HG03521 (cell line): ENCODE measurements at regions not wholly inside any gene's neighbourhood (a gene's known extent, or its start where the extent isn't known, plus 50 kb on each side); places are given as distances from the start of the nearest gene placed in this dataset.
"Not testable (repeated sequence)": the region's sequence is repeated elsewhere in the genome, so short reads cannot be mapped to it uniquely, and the experiment has no call there.

ENCODE experiments used
- ATAC-seq: cut with Tn5 transposase; IDR thresholded peaks from one replicate; pipeline ENCODE4 v1.9.1; 2021; ENCODE audit warnings: mild to moderate bottlenecking, moderate library complexity; ENCODE audit not compliant: unreplicated experiment

DNA sequence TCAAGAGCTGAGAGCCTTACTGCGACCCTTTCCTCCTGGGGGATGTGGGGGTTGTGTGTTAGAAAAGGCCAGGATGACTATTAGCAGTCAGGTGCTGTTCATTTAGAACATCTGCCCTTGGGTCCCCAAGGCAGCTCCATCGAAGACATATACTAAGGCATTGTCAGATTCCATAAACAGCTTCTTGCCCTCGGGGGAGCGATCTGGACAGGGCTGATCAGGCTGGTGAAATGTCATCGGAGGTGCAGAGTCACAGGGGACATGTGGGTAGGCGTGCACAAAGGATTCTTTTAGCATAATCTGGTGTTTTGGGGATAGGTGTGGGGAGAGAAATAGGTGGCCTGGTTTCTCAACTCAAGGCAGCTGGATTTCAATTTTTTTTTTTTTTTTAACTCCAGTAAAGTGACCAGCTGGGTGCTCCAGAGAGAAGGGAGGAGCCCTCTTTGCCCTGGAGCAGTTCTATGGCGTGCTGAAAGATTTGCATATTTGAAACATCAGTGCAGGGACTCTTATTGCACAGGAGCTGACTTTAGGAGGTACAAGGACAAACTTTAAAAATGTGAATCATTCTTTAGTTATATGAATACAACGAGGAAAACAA lies 160.1 kb downstream of the SUDS3 start:
- ATAC-seq, result no peak

DNA sequence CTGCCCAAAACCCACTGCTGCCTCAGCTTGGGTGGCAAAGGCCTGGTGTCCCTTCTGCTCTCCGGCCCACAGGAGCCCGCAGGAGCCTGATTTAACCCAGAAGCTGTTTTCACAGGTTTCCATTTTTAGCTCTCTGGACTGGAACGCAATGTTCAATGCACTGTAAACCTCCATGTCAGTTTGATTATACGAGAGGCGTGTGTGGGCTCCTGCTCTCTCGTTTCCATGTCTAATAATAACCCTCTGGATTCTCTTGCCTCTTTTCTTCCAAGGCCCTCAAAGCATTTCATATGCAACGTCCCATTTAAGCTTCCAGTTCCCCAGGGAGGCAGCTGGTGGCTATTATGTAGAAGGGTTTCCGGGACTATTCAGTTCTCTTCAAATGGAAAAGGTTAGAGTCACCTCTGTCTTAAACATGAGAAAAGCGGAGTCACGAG lies 161.1 kb downstream of the SUDS3 start:
- ATAC-seq, result no peak

- no peak for ATAC-seq
Measured at GRCh38 chr12:118541071-118541470, 164.7 kb downstream of the SUDS3 start.

DNA sequence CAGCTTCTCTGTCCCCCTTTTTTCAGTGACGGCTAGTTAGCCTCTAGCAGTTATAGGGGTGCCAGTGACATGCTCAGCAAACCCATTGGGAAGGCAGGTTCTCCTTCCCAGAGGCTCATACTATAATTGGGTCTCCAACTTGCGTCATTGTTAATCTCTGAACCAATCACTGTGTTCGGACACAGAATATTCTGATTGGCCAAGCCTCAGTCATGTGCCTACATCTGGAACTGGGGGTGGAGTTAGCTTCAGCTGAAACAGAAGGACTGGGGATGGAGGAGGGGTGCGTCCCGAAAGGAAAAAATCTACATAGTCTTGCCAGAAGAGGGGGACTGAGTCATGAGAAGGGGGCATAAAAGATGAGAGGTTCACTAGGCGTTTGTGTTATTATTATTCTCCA lies 165.6 kb downstream of the SUDS3 start:
- no peak for ATAC-seq

DNA sequence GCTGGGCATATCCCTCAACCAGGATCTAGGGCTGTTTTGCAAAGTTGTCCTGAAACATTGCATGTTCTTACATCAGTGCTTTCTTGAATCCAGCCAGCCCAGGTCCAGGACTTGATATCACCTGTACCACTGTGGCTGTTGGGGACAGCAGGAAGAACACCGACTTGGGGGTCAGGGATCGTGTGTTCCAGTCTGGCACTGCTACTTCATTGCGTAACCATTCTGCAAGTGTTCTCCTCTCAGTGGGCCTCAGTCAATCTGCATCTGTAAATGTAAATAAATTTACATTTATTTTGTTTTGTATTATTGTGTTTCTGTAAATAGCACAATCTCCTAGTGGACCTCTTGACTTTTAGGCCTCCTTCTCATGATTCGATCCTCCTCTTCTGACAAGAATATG lies 167.3 kb downstream of the SUDS3 start:
- no peak for ATAC-seq

DNA sequence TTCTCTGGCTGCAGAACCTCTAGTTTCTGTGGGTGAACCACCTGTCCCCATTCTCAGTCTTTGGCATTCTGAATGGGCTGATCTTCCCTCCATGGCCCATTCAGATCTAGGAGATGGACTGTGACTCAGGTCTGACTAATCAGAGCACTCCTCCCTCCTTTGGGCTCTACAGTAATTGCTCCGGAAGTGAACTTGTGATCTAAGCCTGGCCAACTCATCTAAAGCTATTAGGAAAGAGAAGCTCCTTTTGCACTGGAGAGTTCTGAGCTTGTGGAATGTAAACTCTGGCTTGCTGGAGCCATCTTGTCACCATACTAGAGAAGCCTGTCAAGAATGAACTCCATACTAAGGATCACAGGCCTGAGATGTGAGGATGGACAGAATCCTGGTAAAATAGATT lies 168.2 kb downstream of the SUDS3 start:
- ATAC-seq, result no peak

DNA sequence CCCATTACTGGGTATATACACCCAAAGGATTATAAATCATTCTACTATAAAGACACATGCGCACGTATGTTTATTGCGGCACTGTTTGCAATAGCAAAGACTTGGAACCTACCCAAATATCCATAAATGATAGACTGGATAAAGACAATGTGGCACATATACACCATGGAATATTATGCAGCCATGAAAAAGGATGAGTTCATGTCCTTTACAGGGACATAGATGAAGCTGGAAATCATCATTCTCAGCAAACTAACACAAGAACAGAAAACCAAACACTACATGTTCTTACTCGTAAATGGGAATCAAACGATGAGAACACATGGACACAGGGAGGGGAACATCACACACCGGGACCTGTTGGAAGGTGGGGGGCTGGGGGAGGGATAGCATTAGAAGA lies 171.3 kb downstream of the SUDS3 start:
- ATAC-seq, result not testable (repeated sequence)

GRCh38 chr12:118548887-118549509 lies 172.6 kb downstream of the SUDS3 start:
- no peak for ATAC-seq

DNA sequence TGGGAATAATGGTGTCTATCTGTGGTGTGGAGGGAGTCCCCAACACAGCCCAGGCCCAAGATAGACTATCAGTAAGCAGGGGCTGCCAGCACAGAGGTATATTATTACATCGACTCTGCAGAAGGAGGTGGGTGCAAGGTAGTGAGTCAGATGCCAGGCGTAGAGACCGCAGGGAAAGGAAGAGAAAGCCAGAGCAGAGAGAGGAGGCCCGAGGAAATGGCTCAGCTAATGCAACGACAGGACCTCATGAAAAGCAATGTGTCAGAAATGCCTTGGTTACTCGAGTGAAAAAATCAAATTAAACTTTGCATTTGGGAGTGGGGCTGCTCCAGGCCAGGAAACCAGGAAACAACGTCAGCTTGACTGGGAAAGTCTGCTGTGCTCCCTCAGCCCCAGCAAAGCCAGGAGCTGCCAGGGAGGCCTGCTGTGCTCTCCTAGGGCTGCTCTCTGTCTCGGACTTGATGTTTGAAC lies 173.2 kb downstream of the SUDS3 start:
- no peak for ATAC-seq

DNA sequence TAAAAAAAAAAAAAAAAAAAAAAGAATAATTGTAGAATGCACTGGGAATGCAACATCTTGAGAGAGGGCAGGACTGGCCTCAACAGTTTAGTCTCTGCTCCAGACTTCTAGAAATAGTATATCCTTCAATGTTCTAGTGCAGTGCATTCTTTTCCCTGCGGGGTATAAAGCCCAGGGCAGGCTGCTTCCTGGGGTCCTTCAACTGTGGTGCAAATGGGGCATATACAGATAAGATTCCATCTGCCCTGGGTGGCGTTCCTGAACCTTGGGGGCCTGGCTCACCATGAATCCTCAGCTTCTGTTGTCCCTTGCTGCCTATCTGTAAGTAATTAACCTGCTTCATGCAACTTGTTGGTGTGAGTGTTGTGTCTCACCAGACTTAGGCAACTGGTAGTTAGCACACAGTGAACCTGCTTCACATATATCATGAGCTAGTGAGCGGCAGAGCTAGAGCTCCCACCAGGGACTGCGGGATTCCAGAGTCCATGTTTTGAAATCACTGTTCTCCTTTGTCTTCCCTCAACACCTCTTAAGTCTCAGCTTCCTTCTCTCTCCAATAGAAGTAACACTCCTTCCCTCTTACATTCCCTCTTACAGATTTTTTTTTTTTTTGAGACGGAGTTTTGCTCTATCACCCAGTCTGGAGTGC lies 177.6 kb downstream of the SUDS3 start:
- no peak for ATAC-seq

DNA sequence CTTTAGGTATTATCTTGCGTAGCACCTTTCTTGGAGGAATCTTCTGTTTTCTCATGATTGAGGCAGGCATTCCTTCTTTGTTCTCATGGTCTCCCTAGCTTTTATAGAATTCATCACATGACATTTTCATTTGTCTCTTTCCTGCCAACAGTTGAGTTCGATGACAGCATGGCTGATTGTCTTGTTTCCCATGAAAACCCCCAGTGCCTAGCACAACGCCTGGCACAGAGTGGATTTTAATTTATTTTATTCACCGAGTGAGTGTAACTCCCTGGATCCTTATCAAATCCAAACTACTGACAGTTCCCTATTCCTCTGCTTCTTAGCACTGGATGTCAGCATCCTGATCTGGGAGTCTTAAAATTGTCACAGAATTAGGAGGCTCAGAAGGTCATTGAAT lies 182.6 kb downstream of the SUDS3 start:
- no peak for ATAC-seq

DNA sequence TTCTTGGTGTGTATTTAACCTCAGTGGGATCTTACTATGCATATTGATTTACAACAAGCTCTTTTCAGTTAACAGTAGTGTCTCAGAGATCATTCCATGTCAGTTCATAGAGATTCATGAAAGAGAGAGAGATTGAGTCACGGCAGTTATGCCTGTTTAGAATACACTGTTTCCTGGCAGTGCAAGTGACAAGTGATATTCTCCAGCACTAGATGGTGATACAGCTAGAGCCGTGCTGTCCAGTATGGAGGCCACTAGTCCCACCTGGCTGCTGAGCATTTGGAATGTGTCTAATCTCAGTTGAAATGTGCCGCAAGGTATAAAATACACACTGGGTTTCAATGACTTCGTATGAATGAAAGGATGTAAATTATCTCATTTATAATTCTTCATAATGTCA lies 184.4 kb downstream of the SUDS3 start:
- no peak for ATAC-seq

- no peak for ATAC-seq
Measured at GRCh38 chr12:118571730-118572129, 195.4 kb downstream of the SUDS3 start.

- no peak for ATAC-seq
Measured at GRCh38 chr12:118574288-118574687, 197.9 kb downstream of the SUDS3 start.

DNA sequence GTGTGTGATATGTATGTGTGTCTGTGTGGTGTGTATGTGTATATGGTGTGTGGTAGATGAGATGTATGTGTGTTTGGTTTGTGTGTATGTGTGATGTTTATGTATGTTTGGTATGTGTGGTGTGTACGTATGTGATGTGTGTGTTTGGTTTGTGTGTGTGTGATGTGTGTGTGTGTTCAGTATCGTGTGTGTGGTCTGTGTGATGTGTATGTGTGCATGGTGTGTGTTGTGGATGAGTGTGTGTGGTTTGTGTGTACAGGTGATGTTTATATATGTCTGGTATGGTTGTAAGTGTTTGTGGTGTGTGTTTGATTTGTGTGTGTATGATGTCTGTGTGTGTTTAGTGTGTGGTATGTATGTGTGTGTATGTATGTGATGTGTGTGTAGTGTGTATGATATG lies 199.4 kb downstream of the SUDS3 start:
- no peak for ATAC-seq

DNA sequence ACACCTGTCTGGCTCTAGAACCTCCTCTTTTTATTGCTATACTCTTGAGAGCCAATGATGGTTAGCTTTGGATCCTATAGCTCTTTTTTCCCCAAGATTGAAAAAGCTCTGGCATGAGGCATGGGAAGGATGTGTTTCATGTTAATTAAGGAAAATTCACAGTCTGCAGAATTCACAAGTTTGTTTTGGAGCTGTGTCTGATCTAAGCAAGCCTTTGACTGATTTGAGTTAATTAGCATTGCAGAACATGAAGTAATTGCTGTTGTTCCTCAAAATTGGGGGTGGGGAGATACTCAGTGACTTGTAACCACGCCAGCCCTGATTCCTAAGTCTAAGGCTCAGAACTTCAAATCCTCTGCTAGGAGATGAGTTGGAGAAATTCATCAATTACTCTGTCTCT lies 205.0 kb downstream of the SUDS3 start:
- no peak for ATAC-seq

DNA sequence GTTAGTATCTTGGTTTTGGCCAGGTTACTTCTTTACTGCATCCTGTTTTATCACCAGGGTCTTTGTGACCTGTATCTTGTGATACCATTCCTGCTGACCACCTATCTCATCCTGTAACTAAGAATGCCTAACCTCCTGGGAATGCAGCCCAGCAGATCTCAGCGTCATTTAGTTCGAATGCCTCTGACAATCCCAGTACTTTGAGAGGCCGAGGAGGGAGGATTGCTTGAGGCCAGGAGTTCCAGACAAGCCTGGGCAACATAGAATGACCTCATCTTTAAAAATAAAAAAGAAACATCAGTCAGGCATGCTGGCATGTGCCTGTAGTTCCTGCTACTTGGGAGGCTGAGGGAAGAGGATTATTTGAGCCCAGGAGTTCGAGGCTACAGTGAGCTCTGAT lies 206.5 kb downstream of the SUDS3 start:
- no peak for ATAC-seq

DNA sequence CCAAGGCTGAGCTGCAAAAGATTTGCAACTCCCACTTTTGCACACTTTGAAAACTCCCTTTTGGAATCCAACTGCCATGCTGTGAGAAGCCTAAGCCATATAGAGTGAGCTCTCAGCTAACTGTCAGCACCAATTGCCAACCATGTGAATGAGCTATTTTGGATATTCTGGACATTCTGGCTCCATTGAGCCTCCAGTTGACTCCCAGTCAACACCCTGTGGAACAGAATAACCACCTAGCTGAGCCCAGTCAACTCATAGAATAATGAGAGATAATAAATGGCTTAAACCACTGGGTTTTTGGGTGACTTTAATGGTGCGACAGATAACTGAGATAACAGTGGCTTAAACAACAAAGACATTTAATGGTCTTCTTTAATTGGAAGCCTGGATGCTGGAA lies 210.1 kb downstream of the SUDS3 start:
- ATAC-seq, result no peak

- no peak for ATAC-seq
Measured at GRCh38 chr12:118589162-118589561, 212.8 kb downstream of the SUDS3 start.

- no peak for ATAC-seq
Measured at GRCh38 chr12:118590406-118591150, 214.2 kb downstream of the SUDS3 start.

GRCh38 chr12:118603610-118604361 lies 227.4 kb downstream of the SUDS3 start:
- no peak for ATAC-seq
